ENCODE measurements at regions not wholly inside any gene's neighbourhood (a gene's known extent, or its start where the extent isn't known, plus 50 kb on each side); places are given as distances from the start of the nearest gene placed in this dataset.

DNA sequence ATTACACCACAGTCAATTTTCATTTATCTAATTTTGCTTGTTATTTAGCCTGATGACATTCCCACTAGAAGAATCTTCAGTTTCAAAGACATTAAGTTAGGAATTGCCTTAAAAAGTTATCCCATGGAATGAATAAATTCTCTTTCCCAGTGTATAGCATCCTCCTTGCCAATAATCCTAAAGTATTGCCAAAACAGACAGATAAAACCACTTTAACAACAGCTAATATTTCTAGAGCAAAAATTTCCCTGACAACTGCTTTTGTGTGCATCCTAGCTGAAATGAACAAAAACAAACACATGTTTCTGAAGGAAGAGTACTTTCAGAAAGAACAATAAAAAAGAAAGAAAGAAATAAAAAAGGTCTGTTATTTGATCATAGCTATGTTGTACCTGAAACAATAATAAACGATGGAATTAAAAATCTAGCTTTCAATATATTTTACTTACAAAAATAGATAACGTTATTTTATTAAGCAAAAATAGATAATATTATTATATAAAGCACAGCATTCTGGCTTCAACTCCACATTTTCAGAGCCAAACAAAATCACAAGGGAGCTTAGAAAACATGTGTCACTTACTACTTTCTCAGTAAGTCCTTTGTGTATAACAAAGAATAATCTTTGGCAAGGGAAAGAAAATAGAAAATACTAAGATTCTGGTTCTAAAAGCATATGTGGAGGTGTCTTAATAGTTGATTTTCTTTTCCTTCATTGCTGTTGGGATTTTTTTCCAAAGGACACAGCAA, 939.0 kb upstream of the CRIM1 start:
- no peak overlapping the region for H3K4me3 Mint-ChIP-seq (ENCODE audit: unreplicated experiment)
- ChIA-PET CTCF (no interaction called here), POLR2A (no interaction called here)
- H3K4me1 Mint-ChIP-seq (ENCODE audit: low read depth, unreplicated experiment): no peaks in the 10 kb centered on the region
- H3K4me3 ChIP-seq (ENCODE audit: low read depth, low read length): no peak overlapping the region
- no peak overlapping the region for H3K27ac Mint-ChIP-seq (ENCODE audit: unreplicated experiment)
- no peak for DNase-seq
- no peaks in the 10 kb centered on the region for H3K9me3 Mint-ChIP-seq (ENCODE audit: unreplicated experiment)
- H3K36me3 ChIP-seq (ENCODE audit: control insufficient read depth, insufficient read depth, low read length): no peaks in the 10 kb centered on the region
- TF ChIP-seq, protein P1, sequence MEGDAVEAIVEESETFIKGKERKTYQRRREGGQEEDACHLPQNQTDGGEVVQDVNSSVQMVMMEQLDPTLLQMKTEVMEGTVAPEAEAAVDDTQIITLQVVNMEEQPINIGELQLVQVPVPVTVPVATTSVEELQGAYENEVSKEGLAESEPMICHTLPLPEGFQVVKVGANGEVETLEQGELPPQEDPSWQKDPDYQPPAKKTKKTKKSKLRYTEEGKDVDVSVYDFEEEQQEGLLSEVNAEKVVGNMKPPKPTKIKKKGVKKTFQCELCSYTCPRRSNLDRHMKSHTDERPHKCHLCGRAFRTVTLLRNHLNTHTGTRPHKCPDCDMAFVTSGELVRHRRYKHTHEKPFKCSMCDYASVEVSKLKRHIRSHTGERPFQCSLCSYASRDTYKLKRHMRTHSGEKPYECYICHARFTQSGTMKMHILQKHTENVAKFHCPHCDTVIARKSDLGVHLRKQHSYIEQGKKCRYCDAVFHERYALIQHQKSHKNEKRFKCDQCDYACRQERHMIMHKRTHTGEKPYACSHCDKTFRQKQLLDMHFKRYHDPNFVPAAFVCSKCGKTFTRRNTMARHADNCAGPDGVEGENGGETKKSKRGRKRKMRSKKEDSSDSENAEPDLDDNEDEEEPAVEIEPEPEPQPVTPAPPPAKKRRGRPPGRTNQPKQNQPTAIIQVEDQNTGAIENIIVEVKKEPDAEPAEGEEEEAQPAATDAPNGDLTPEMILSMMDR (IDR thresholded peaks at IDR 0.05; ENCODE audit: insufficient read depth in 1 of 2, low read depth in 1 of 2, low read length in 1 of 2, severe bottlenecking in 1 of 2, unreplicated experiment in 1 of 2): no peak
- no TSS peak for BruUV-seq (replicated peaks)
- no peaks in the 10 kb centered on the region for H3K36me3 Mint-ChIP-seq (ENCODE audit: insufficient read depth, unreplicated experiment)
- H3K4me1 ChIP-seq: no peaks in the 10 kb centered on the region
- H3K27me3 ChIP-seq (replicated peaks; ENCODE audit: control insufficient read depth, insufficient read depth, low read length): no peaks in the 10 kb centered on the region
- intact Hi-C loops (cut with micrococcal nuclease; ENCODE audit: unreplicated experiment): no loop called here
- no peaks in the 10 kb centered on the region for H3K27me3 Mint-ChIP-seq (ENCODE audit: insufficient read depth, unreplicated experiment)
- no peaks in the 10 kb centered on the region for H3K9me3 ChIP-seq

DNA sequence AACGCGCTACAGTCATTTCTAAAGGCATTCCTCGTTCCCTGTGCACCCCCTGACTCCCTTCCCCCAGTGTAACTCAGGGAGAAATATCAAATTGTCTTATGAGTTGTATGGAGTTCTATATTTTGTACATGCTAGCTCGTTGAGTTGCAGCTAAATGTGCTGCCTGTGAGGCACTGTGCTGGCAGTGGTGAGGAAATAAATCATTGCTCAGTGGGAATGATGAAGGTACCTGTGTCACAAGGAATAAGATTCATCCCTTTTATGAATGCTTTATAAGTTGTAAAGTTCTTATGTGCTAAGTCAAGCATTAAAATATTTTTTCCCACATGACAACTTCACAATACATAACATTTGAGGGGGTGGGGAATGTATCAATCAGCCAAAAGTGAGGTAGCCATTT, 939.6 kb upstream of the CRIM1 start:
- DNase-seq: no peak
- BruUV-seq (replicated peaks): no TSS peak
- TF ChIP-seq, protein P1 (IDR thresholded peaks at IDR 0.05; ENCODE audit: insufficient read depth in 1 of 2, low read depth in 1 of 2, low read length in 1 of 2, severe bottlenecking in 1 of 2, unreplicated experiment in 1 of 2): no peak
- Mint-ChIP-seq H3K36me3 (ENCODE audit: insufficient read depth, unreplicated experiment) (no peaks in the 10 kb centered on the region), H3K27me3 (ENCODE audit: insufficient read depth, unreplicated experiment) (no peaks in the 10 kb centered on the region), H3K4me3 (ENCODE audit: unreplicated experiment) (no peak overlapping the region), H3K4me1 (ENCODE audit: low read depth, unreplicated experiment) (no peaks in the 10 kb centered on the region), H3K9me3 (ENCODE audit: unreplicated experiment) (no peaks in the 10 kb centered on the region), H3K27ac (ENCODE audit: unreplicated experiment) (no peak overlapping the region)
- Histone ChIP-seq H3K36me3 (ENCODE audit: control insufficient read depth, insufficient read depth, low read length) (no peaks in the 10 kb centered on the region), H3K4me3 (ENCODE audit: low read depth, low read length) (no peak overlapping the region), H3K9me3 (no peaks in the 10 kb centered on the region), H3K27me3 (replicated peaks; ENCODE audit: control insufficient read depth, insufficient read depth, low read length) (no peaks in the 10 kb centered on the region), H3K4me1 (no peaks in the 10 kb centered on the region)
- ChIA-PET POLR2A (no interaction called here), CTCF (no interaction called here)
- intact Hi-C loops (cut with micrococcal nuclease; ENCODE audit: unreplicated experiment): no loop called here

DNA sequence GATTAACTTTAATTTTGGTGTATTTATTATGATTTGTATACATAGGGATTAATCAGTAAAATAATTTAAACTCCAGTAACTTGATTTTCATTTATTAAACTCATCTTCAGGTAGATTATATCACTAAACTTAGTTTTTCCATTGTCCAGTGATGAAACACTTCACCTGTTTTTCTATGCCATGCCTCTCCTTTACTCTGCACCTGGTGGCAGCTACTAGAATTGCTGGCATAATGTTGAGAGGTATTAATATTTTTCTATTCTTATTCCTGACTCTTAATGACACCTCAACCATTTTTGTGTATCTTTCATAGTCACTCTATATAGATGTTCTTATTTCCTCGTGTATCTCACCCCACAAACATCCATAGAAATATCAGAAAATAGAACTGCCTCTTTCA, 940.3 kb upstream of the CRIM1 start:
- TF ChIP-seq, protein P1 (IDR thresholded peaks at IDR 0.05; ENCODE audit: insufficient read depth in 1 of 2, low read depth in 1 of 2, low read length in 1 of 2, severe bottlenecking in 1 of 2, unreplicated experiment in 1 of 2): peak; percentile 28 to 31
- no peak overlapping the region for H3K4me3 Mint-ChIP-seq (ENCODE audit: unreplicated experiment)
- CTCF ChIA-PET: no interaction called here
- no peak for DNase-seq
- no peaks in the 10 kb centered on the region for H3K36me3 Mint-ChIP-seq (ENCODE audit: insufficient read depth, unreplicated experiment)
- no peaks in the 10 kb centered on the region for H3K9me3 Mint-ChIP-seq (ENCODE audit: unreplicated experiment)
- H3K4me1 Mint-ChIP-seq (ENCODE audit: low read depth, unreplicated experiment): no peaks in the 10 kb centered on the region
- Histone ChIP-seq H3K9me3 (no peaks in the 10 kb centered on the region), H3K36me3 (ENCODE audit: control insufficient read depth, insufficient read depth, low read length) (no peaks in the 10 kb centered on the region), H3K4me3 (ENCODE audit: low read depth, low read length) (no peak overlapping the region), H3K27me3 (replicated peaks; ENCODE audit: control insufficient read depth, insufficient read depth, low read length) (no peaks in the 10 kb centered on the region), H3K4me1 (no peaks in the 10 kb centered on the region)
- BruUV-seq (replicated peaks): no TSS peak
- H3K27ac Mint-ChIP-seq (ENCODE audit: unreplicated experiment): no peak overlapping the region
- intact Hi-C loops (cut with micrococcal nuclease; ENCODE audit: unreplicated experiment): no loop called here
- no peaks in the 10 kb centered on the region for H3K27me3 Mint-ChIP-seq (ENCODE audit: insufficient read depth, unreplicated experiment)
- POLR2A ChIA-PET: no interaction called here

All from Caco-2 (cell line).